HCT116 (cell line): ENCODE measurements at regions not wholly inside any gene's neighbourhood (a gene's known extent, or its start where the extent isn't known, plus 50 kb on each side); places are given as distances from the start of the nearest gene placed in this dataset.

ENCODE experiments used
- ATAC-seq: fragments of 200-7000 bp; cut with Tn5 transposase; 2 replicates; pipeline ENCODE4 v1.9.1; 2020; ENCODE audit warnings: mild to moderate bottlenecking, moderate library complexity
- BruUV-seq: library from RNA; stranded (reverse); fragments of 400-500 nt; replicated peaks from 2 replicates; lab custom pipeline; 2021; lab: Mats Ljungman, UMichigan
- CTCF ChIA-PET: fragments of 300-600 bp; sonication (Branson Sonifier 250); formaldehyde crosslinking; loops from one replicate; lab custom pipeline; 2021; ENCODE audit warnings: antibody characterized with exemption; lab: Charles Lee
- POLR2A ChIA-PET: fragments of 300-600, 350-600 bp; sonication (Branson Sonifier 250); formaldehyde crosslinking; loops from one replicate; lab custom pipeline; 2021; ENCODE audit warnings: antibody characterized with exemption; lab: Charles Lee
- RAD21 ChIA-PET, 2 experiments: fragments of 300-600 bp; sonication (Branson Sonifier 250); formaldehyde crosslinking; loops; one replicate each; lab custom pipeline; 2023; ENCODE audit warnings: low total read pairs in 2 of 2; ENCODE audit not compliant: uncharacterized antibody in 2 of 2, unreplicated experiment in 2 of 2, low non-redundant PET in 1 of 2; lab: Charles Lee
- DNase-seq: peaks from one replicate; pipeline ENCODE4 v3.0.0-alpha.2; 2010; ENCODE audit warnings: low read depth, low spot score
- H2AFZ ChIP-seq: fragments of 200-600 bp; shearing (Covaris generic), sonication (generic); 2 replicates; pipeline ENCODE4 v1.6.1; 2017; ENCODE audit warnings: low read depth, mixed run types, mixed read lengths, antibody characterized with exemption, low read length; ENCODE audit not compliant: poor library complexity, severe bottlenecking
- H3K27ac ChIP-seq: 2 replicates; pipeline ENCODE4 v1.5.1; 2012; ENCODE audit warnings: low read depth, low read length
- H3K27me3 ChIP-seq: fragments of 200-600 bp; sonication (generic); 2 replicates; pipeline ENCODE4 v1.6.1; 2016; ENCODE audit warnings: mixed run types, low read length, mixed read lengths; ENCODE audit not compliant: insufficient read depth
- H3K36me3 ChIP-seq, 2 experiments: fragments of 200-500 bp in 1 of 2; fragments of 200-600 bp in 1 of 2; sonication (Bioruptor generic) in 1 of 2; sonication (generic) in 1 of 2; 2 replicates each; pipeline versions ENCODE4 v1.5.1 to v1.6.1; 2014 to 2016; ENCODE audit warnings: low read length in 2 of 2, inconsistent platforms in 1 of 2, mixed read lengths in 1 of 2, mixed run types in 1 of 2; ENCODE audit not compliant: insufficient read depth in 2 of 2, control insufficient read depth in 1 of 2
- H3K4me1 ChIP-seq, 2 experiments: fragments of 200-600 bp in 1 of 2; sonication (generic) in 1 of 2; 2 replicates each; pipeline versions ENCODE4 v1.5.1 to v1.6.1; 2012 to 2017; ENCODE audit warnings: low read length in 2 of 2, inconsistent platforms in 1 of 2, mild to moderate bottlenecking in 1 of 2, mixed read lengths in 1 of 2, mixed run types in 1 of 2, moderate library complexity in 1 of 2; ENCODE audit not compliant: insufficient read depth in 2 of 2, control insufficient read depth in 1 of 2
- H3K4me2 ChIP-seq: fragments of 200-600 bp; sonication (generic); 2 replicates; pipeline ENCODE4 v1.6.1; 2017; ENCODE audit warnings: mixed run types, low read length, mixed read lengths
- H3K4me3 ChIP-seq, 2 experiments: fragments of 200-600 bp in 1 of 2; sonication (generic) in 1 of 2; replicated peaks in 1 of 2; 2 replicates each; pipeline ENCODE4 v1.5.1; 2011 to 2016; ENCODE audit warnings: low read length in 2 of 2, control low read depth in 1 of 2, low read depth in 1 of 2, mild to moderate bottlenecking in 1 of 2, mixed read lengths in 1 of 2, mixed run types in 1 of 2
- H3K79me2 ChIP-seq: fragments of 200-600 bp; sonication (generic); 2 replicates; pipeline ENCODE4 v1.6.1; 2017; ENCODE audit warnings: mild to moderate bottlenecking, mixed run types, low read length, moderate library complexity, mixed read lengths; ENCODE audit not compliant: insufficient read depth
- H3K9ac ChIP-seq: fragments of 200-600 bp; sonication (generic); 2 replicates; pipeline ENCODE4 v1.6.1; 2016; ENCODE audit warnings: low read length, mixed read lengths
- H3K9me2 ChIP-seq: fragments of 200-600 bp; sonication (generic), shearing (Covaris generic); 2 replicates; pipeline ENCODE4 v1.6.1; 2017; ENCODE audit warnings: mixed run types, mild to moderate bottlenecking, moderate library complexity; ENCODE audit not compliant: insufficient read depth
- H3K9me3 ChIP-seq, 2 experiments: fragments of 200-500 bp in 1 of 2; fragments of 200-600 bp in 1 of 2; sonication (Bioruptor generic) in 1 of 2; sonication (generic) in 1 of 2; 2 replicates each; pipeline ENCODE4 v1.6.1; 2014 to 2017; ENCODE audit warnings: low read length in 2 of 2, mixed read lengths in 2 of 2, inconsistent platforms in 1 of 2, low read depth in 1 of 2, mild to moderate bottlenecking in 1 of 2, mixed run types in 1 of 2, moderate library complexity in 1 of 2; ENCODE audit not compliant: control insufficient read depth in 1 of 2, insufficient read depth in 1 of 2
- H4K20me1 ChIP-seq: fragments of 200-600 bp; sonication (generic), shearing (Covaris generic); 2 replicates; pipeline ENCODE4 v1.6.1; 2017; ENCODE audit warnings: mixed run types, mild to moderate bottlenecking, moderate library complexity; ENCODE audit not compliant: insufficient read depth
- CEBPB ChIP-seq: IDR thresholded peaks from 2 replicates; pipeline ENCODE4 v1.6.1; 2012; ENCODE audit warnings: low read depth
- EGR1 ChIP-seq: IDR thresholded peaks from 2 replicates; pipeline ENCODE4 v1.6.1; 2012; ENCODE audit warnings: low read depth
- ELF1 ChIP-seq: IDR thresholded peaks from 2 replicates; pipeline ENCODE4 v1.6.1; 2012; ENCODE audit warnings: low read depth, borderline replicate concordance
- EZH2 ChIP-seq: fragments of 200-600 bp; sonication (generic); IDR thresholded peaks from 2 replicates; pipeline ENCODE4 v1.6.1; 2017; ENCODE audit warnings: antibody characterized with exemption, mixed run types
- EZH2phosphoT487 ChIP-seq: fragments of 200-600 bp; IDR thresholded peaks from 2 replicates; pipeline ENCODE4 v1.6.1; 2018; ENCODE audit warnings: antibody characterized with exemption, borderline replicate concordance
- FOSL1 ChIP-seq: IDR thresholded peaks from 2 replicates; pipeline ENCODE4 v1.6.1; 2012; ENCODE audit warnings: low read depth
- JUND ChIP-seq: IDR thresholded peaks from 2 replicates; pipeline ENCODE4 v1.6.1; 2012
- MAX ChIP-seq: IDR thresholded peaks from 2 replicates; pipeline ENCODE4 v1.6.1; 2012
- POLR2A ChIP-seq: IDR thresholded peaks from 2 replicates; pipeline ENCODE4 v1.7.0; 2011; ENCODE audit warnings: borderline replicate concordance; ENCODE audit not compliant: insufficient read depth, insufficient read length; ENCODE audit errors: extremely low read depth
- POLR2AphosphoS5 ChIP-seq: IDR thresholded peaks from 2 replicates; pipeline ENCODE4 v1.6.1; 2011; ENCODE audit warnings: mild to moderate bottlenecking, low read depth, low read length, moderate library complexity
- SIN3A ChIP-seq: IDR thresholded peaks from 2 replicates; pipeline ENCODE4 v1.6.1; 2012; ENCODE audit warnings: low read depth
- SRF ChIP-seq: IDR thresholded peaks from 2 replicates; pipeline ENCODE4 v1.6.1; 2012; ENCODE audit warnings: low read depth
- TCF7L2 ChIP-seq: IDR thresholded peaks from 2 replicates; pipeline ENCODE4 v1.7.0; 2011; ENCODE audit warnings: borderline replicate concordance, inconsistent platforms; ENCODE audit not compliant: insufficient read depth, insufficient read length; ENCODE audit errors: extremely low read depth
- YY1 ChIP-seq: IDR thresholded peaks from 2 replicates; pipeline ENCODE4 v1.6.1; 2011; ENCODE audit warnings: low read length, low read depth, moderate library complexity, mild to moderate bottlenecking; ENCODE audit not compliant: insufficient replicate concordance; ENCODE audit errors: extremely low read depth
- ZFX ChIP-seq: fragments of 450-650 bp; IDR thresholded peaks from 2 replicates; pipeline ENCODE4 v1.6.1; 2017
- intact Hi-C: fragments of 100-400 bp; cut with micrococcal nuclease; formaldehyde crosslinking; loops from 2 replicates; pipeline ENCODE4 v1.10.0; 2022
- TF ChIP-seq, protein P1 (sequence below): IDR thresholded peaks from 2 replicates; pipeline ENCODE4 v1.6.1; 2012
- TF ChIP-seq, protein P2 (sequence below): IDR thresholded peaks from 2 replicates; pipeline ENCODE4 v1.6.1; 2012; ENCODE audit warnings: low read depth

GRCh38 chr2:59233448-59233847 is 992.3 kb upstream of the FANCL start:
- H2AFZ ChIP-seq = no peak overlapping the region
- H3K4me3 ChIP-seq = no peak overlapping the region
- ChIA-PET CTCF (no interaction called here), POLR2A (no interaction called here), RAD21 (no interaction called here)
- no peak overlapping the region for H3K4me2 ChIP-seq
- no peaks in the 10 kb centered on the region for H3K4me1 ChIP-seq
- no peaks in the 10 kb centered on the region for H3K79me2 ChIP-seq
- no peaks in the 10 kb centered on the region for H3K9me2 ChIP-seq
- no peak overlapping the region for H3K27ac ChIP-seq
- no peaks in the 10 kb centered on the region for H3K36me3 ChIP-seq
- no peak overlapping the region for H3K9ac ChIP-seq
- TF ChIP-seq TCF7L2 (no peak), EZH2phosphoT487 (no peak), SIN3A (no peak), CEBPB (no peak), ELF1 (no peak), ZFX (no peak), SRF (no peak)
- TF ChIP-seq, protein P1, sequence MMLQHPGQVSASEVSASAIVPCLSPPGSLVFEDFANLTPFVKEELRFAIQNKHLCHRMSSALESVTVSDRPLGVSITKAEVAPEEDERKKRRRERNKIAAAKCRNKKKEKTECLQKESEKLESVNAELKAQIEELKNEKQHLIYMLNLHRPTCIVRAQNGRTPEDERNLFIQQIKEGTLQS = no peak
- DNase-seq = no peak
- peaks cover 0 to 5% of the 10 kb centered on the region in 2 experiments; a peak in 1 of 4 replicates for H3K9me3 ChIP-seq
- no peaks in the 10 kb centered on the region for H3K27me3 ChIP-seq
- intact Hi-C loops = no loop called here
- no peaks in the 10 kb centered on the region for H4K20me1 ChIP-seq
- BruUV-seq = no TSS peak
- no peak for ATAC-seq

DNA sequence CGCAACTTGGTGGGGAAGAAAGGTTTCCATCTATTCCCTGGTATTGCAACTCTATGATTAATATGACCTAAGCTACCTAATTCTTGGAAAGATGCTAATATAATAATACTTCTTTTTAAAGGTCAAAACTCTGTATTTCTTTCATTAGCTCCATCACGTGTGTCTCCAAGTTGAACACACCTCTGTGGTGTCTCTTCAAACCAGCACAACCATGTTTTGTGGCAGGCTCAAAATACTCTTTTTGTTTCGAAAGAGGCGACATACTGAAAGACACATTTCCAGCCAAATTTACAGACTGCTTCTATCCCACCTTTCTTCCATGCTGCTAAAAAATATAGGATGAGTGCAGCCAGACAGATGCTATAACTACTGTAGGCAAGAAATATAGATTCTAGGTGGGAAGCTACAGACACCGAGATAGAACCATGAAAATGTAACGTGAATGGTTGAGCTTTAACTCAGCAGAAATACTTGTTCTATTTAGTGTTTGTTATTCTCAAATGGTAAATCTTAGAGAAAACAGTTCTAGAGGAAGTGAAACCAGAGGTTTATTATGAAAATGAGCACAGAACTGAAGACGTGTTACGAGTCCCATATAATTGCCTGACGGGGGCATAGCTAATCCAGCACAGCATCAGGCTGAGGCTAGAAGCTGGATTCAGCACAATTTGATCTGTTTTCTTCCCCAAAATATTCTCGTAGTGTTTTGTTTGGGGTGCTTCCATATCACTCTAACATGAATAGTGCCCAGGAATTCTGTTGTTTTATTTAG is 991.5 kb upstream of the FANCL start:
- ChIA-PET RAD21 (no interaction called here), POLR2A (no interaction called here)
- no peak overlapping the region for H3K9ac ChIP-seq
- no peak for TF ChIP-seq ZFX
- no peak for TF ChIP-seq ELF1
- TF ChIP-seq EZH2phosphoT487 = no peak
- no peak for TF ChIP-seq TCF7L2
- TF ChIP-seq POLR2AphosphoS5 = no peak
- TF ChIP-seq, protein P2, sequence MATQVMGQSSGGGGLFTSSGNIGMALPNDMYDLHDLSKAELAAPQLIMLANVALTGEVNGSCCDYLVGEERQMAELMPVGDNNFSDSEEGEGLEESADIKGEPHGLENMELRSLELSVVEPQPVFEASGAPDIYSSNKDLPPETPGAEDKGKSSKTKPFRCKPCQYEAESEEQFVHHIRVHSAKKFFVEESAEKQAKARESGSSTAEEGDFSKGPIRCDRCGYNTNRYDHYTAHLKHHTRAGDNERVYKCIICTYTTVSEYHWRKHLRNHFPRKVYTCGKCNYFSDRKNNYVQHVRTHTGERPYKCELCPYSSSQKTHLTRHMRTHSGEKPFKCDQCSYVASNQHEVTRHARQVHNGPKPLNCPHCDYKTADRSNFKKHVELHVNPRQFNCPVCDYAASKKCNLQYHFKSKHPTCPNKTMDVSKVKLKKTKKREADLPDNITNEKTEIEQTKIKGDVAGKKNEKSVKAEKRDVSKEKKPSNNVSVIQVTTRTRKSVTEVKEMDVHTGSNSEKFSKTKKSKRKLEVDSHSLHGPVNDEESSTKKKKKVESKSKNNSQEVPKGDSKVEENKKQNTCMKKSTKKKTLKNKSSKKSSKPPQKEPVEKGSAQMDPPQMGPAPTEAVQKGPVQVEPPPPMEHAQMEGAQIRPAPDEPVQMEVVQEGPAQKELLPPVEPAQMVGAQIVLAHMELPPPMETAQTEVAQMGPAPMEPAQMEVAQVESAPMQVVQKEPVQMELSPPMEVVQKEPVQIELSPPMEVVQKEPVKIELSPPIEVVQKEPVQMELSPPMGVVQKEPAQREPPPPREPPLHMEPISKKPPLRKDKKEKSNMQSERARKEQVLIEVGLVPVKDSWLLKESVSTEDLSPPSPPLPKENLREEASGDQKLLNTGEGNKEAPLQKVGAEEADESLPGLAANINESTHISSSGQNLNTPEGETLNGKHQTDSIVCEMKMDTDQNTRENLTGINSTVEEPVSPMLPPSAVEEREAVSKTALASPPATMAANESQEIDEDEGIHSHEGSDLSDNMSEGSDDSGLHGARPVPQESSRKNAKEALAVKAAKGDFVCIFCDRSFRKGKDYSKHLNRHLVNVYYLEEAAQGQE = no peak
- TF ChIP-seq YY1 = no peak
- no peak for TF ChIP-seq EZH2
- TF ChIP-seq FOSL1 = no peak
- no peak for TF ChIP-seq EGR1
- no peak for TF ChIP-seq POLR2A
- no peak for TF ChIP-seq SRF
- TF ChIP-seq JUND = no peak
- TF ChIP-seq MAX = no peak

More for the DNA sequence above, 991.5 kb upstream of the FANCL start:
- intact Hi-C loops = no loop called here
- Histone ChIP-seq H2AFZ (no peak overlapping the region), H3K9me3 (peaks cover 0 to 5% of the 10 kb centered on the region in 2 experiments; a peak in 1 of 4 replicates), H3K4me3 (no peak overlapping the region), H3K4me1 (no peaks in the 10 kb centered on the region), H4K20me1 (no peaks in the 10 kb centered on the region), H3K36me3 (no peaks in the 10 kb centered on the region), H3K4me2 (no peak overlapping the region), H3K27ac (no peak overlapping the region), H3K79me2 (no peaks in the 10 kb centered on the region), H3K27me3 (no peaks in the 10 kb centered on the region), H3K9me2 (no peaks in the 10 kb centered on the region)
- BruUV-seq = no TSS peak
- ATAC-seq (no peak), DNase-seq (no peak)
- CTCF ChIA-PET = no interaction called here
